Glutamatergic neuron (in vitro differentiated cells): ENCODE measurements at regions not wholly inside any gene's neighbourhood (a gene's known extent, or its start where the extent isn't known, plus 50 kb on each side); places are given as distances from the start of the nearest gene placed in this dataset.

Experiments used
- DNase-seq: peaks from one replicate; pipeline ENCODE4 v3.0.0; 2022
- H3K27ac Mint-ChIP-seq: one replicate; pipeline ENCODE4 v1.8.0; 2020; ENCODE audit warnings: mild to moderate bottlenecking, mixed read lengths, inconsistent platforms; ENCODE audit not compliant: unreplicated experiment
- H3K27me3 Mint-ChIP-seq: one replicate; pipeline ENCODE4 v1.8.0; 2020; ENCODE audit warnings: mild to moderate bottlenecking, moderate library complexity, mixed read lengths, inconsistent platforms; ENCODE audit not compliant: unreplicated experiment
- H3K36me3 Mint-ChIP-seq: one replicate; pipeline ENCODE4 v1.8.0; 2020; ENCODE audit warnings: mild to moderate bottlenecking, mixed read lengths, inconsistent platforms; ENCODE audit not compliant: unreplicated experiment
- H3K4me1 Mint-ChIP-seq: one replicate; pipeline ENCODE4 v1.8.0; 2020; ENCODE audit warnings: mild to moderate bottlenecking, low read depth, mixed read lengths, inconsistent platforms; ENCODE audit not compliant: unreplicated experiment
- H3K4me3 Mint-ChIP-seq: one replicate; pipeline ENCODE4 v1.8.0; 2020; ENCODE audit warnings: mild to moderate bottlenecking, mixed read lengths, inconsistent platforms; ENCODE audit not compliant: unreplicated experiment
- H3K9me3 Mint-ChIP-seq: one replicate; pipeline ENCODE4 v1.8.0; 2020; ENCODE audit warnings: mild to moderate bottlenecking, moderate library complexity, mixed read lengths, inconsistent platforms; ENCODE audit not compliant: unreplicated experiment
- TF ChIP-seq, protein P1 (sequence below): fragments of 200-600 bp; sonication (generic); IDR thresholded peaks from one replicate; pipeline ENCODE4 v1.5.0; 2021; ENCODE audit not compliant: partially characterized antibody, unreplicated experiment

DNA sequence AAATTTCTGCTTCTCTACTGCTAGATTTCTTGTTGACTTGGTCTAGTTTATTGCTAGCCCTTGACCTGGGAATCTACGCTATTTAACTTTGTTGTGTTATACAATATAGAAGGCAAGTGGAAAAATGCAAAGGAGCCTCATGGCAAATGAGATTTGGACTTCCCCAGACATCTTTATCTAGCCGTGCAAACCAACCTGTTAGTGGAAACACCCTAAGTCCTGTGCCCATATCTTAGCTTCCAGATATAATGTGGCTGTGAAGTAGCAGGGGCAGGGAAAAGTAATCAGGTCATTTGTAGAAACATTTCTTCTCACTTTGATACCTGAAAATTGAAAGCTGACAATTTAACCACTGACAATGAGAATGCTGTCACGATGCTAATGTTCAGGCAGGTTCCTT, 90.7 kb upstream of the ATP2B1 start:
- Mint-ChIP-seq H3K4me3 (no peak overlapping the region), H3K9me3 (no peaks in the 10 kb centered on the region), H3K27ac (no peak overlapping the region), H3K36me3 (no peaks in the 10 kb centered on the region), H3K27me3 (no peaks in the 10 kb centered on the region), H3K4me1 (no peaks in the 10 kb centered on the region)
- TF ChIP-seq, protein P1, sequence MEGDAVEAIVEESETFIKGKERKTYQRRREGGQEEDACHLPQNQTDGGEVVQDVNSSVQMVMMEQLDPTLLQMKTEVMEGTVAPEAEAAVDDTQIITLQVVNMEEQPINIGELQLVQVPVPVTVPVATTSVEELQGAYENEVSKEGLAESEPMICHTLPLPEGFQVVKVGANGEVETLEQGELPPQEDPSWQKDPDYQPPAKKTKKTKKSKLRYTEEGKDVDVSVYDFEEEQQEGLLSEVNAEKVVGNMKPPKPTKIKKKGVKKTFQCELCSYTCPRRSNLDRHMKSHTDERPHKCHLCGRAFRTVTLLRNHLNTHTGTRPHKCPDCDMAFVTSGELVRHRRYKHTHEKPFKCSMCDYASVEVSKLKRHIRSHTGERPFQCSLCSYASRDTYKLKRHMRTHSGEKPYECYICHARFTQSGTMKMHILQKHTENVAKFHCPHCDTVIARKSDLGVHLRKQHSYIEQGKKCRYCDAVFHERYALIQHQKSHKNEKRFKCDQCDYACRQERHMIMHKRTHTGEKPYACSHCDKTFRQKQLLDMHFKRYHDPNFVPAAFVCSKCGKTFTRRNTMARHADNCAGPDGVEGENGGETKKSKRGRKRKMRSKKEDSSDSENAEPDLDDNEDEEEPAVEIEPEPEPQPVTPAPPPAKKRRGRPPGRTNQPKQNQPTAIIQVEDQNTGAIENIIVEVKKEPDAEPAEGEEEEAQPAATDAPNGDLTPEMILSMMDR: no peak
- no peak for DNase-seq

DNA sequence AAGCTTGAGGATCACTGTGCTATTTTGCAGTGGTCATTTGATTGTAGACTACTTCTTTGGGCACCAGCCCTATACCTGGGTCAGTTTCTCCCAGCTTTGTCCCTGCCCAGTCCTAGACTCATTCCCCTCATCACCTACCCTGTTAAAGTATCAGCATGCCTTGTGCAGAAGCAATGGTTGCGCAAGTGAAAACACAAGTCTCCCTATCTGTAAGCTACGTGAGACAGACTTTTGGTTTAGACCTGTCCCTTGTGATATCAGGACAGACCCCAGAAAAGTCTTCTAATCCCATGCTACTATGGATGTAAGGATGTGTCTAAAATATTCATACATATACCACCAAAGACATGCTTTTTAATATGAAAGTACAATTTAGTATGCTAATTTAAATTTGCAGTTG, 88.8 kb upstream of the ATP2B1 start:
- no peaks in the 10 kb centered on the region for H3K4me1 Mint-ChIP-seq
- TF ChIP-seq, protein P1: no peak
- no peak for DNase-seq
- H3K27ac Mint-ChIP-seq: no peak overlapping the region
- H3K4me3 Mint-ChIP-seq: no peak overlapping the region
- no peaks in the 10 kb centered on the region for H3K36me3 Mint-ChIP-seq
- no peaks in the 10 kb centered on the region for H3K9me3 Mint-ChIP-seq
- no peaks in the 10 kb centered on the region for H3K27me3 Mint-ChIP-seq

DNA sequence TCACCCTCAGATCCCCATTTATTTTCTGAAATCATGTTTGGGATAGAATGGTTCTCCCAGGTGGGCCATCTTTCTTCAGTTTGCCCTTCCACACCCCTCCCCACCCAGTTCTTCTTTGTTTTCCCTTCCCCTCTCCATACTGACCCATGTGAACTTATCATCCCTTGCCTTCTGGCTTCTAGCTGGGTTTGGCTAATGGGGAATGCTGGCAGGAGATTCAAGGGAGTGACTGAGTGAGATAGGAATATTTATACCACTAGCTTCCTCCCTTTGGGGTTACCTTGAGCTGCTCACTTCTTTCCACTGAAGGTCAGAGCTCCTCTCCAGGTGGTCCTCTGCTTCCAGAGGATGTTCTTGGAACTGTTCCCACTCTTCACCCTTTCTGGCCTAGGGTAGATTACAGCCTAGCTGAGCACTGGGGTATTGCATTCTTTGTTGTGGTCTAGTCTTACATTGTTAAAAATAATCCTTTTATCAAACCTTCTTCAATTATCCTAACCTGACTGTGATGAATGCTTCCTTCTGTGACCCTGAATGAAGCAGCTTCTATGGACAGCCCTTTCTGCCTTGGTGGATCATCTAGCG, 88.3 kb upstream of the ATP2B1 start:
- Mint-ChIP-seq H3K27ac (no peak overlapping the region), H3K4me1 (no peaks in the 10 kb centered on the region), H3K4me3 (no peak overlapping the region), H3K27me3 (no peaks in the 10 kb centered on the region), H3K36me3 (no peaks in the 10 kb centered on the region), H3K9me3 (no peaks in the 10 kb centered on the region)
- no peak for DNase-seq
- TF ChIP-seq, protein P1: no peak

GRCh38 chr12:89793946-89794345, 85.3 kb upstream of the ATP2B1 start:
- H3K27me3 Mint-ChIP-seq: no peaks in the 10 kb centered on the region
- TF ChIP-seq, protein P1: no peak
- H3K36me3 Mint-ChIP-seq: no peaks in the 10 kb centered on the region
- no peaks in the 10 kb centered on the region for H3K9me3 Mint-ChIP-seq
- no peaks in the 10 kb centered on the region for H3K4me1 Mint-ChIP-seq
- H3K4me3 Mint-ChIP-seq: no peak overlapping the region
- H3K27ac Mint-ChIP-seq: no peak overlapping the region
- DNase-seq: no peak

GRCh38 chr12:89791286-89791685, 82.6 kb upstream of the ATP2B1 start:
- H3K4me1 Mint-ChIP-seq: no peaks in the 10 kb centered on the region
- no peak for DNase-seq
- TF ChIP-seq, protein P1: no peak
- no peak overlapping the region for H3K27ac Mint-ChIP-seq
- no peaks in the 10 kb centered on the region for H3K36me3 Mint-ChIP-seq
- H3K27me3 Mint-ChIP-seq: no peaks in the 10 kb centered on the region
- H3K9me3 Mint-ChIP-seq: peaks cover 4% of the 10 kb centered on the region
- H3K4me3 Mint-ChIP-seq: no peak overlapping the region
